ENCODE measurements at regions not wholly inside any gene's neighbourhood (a gene's known extent, or its start where the extent isn't known, plus 50 kb on each side); places are given as distances from the start of the nearest gene placed in this dataset.

- TF ChIP-seq SMAD4 (CRISPR knock-in tag; IDR thresholded peaks at IDR 0.05), result no peak
Measured at GRCh38 chr13:109671919-109672318, 114.5 kb downstream of the IRS2 start (continued).

- CTCF ChIA-PET, result no interaction called here
- H3K27me3 Mint-ChIP-seq (ENCODE audit: low read depth), result peaks cover 8% of the 10 kb centered on the region
- no peak overlapping the region for H3K27ac Mint-ChIP-seq
- H3K4me3 Mint-ChIP-seq, result no peak overlapping the region
- peaks cover 16% of the 10 kb centered on the region for H3K4me1 Mint-ChIP-seq
- peaks cover 5% of the 10 kb centered on the region; the same call in 1 of the 2 replicates for H3K9me3 Mint-ChIP-seq
- ATAC-seq (no peak), DNase-seq (ENCODE audit: low spot score) (no peak)
- POLR2A ChIA-PET, result no interaction called here
- H3K36me3 Mint-ChIP-seq, result no peaks in the 10 kb centered on the region
- TF ChIP-seq AR (CRISPR knock-in tag; IDR thresholded peaks at IDR 0.05) (no peak), RORB (CRISPR knock-in tag; IDR thresholded peaks at IDR 0.05) (no peak), GTF2I (CRISPR knock-in tag; conservative IDR thresholded peaks at IDR 0.05) (no peak), AFF4 (CRISPR knock-in tag; IDR thresholded peaks at IDR 0.05; ENCODE audit: borderline replicate concordance) (no peak), ETV6 (CRISPR knock-in tag; IDR thresholded peaks at IDR 0.05) (no peak), E2F5 (CRISPR knock-in tag; IDR thresholded peaks at IDR 0.05) (no peak), ZNF232 (CRISPR knock-in tag; IDR thresholded peaks at IDR 0.05) (no peak), E2F4 (CRISPR knock-in tag; IDR thresholded peaks at IDR 0.05; ENCODE audit: borderline replicate concordance, low read depth) (no peak), FOXK1 (CRISPR knock-in tag; IDR thresholded peaks at IDR 0.05) (no peak), ZNF121 (CRISPR knock-in tag; IDR thresholded peaks at IDR 0.05) (no peak), ZNF425 (CRISPR knock-in tag; conservative IDR thresholded peaks at IDR 0.05) (no peak), EMX1 (CRISPR knock-in tag; IDR thresholded peaks at IDR 0.05) (no peak), STAT6 (CRISPR knock-in tag; conservative IDR thresholded peaks at IDR 0.05; ENCODE audit: low read depth) (no peak), ZNF423 (CRISPR knock-in tag; IDR thresholded peaks at IDR 0.05) (no peak), MYBL2 (CRISPR knock-in tag; IDR thresholded peaks at IDR 0.05) (no peak), ZMAT4 (CRISPR knock-in tag; IDR thresholded peaks at IDR 0.05) (no peak), ZNF396 (CRISPR knock-in tag; IDR thresholded peaks at IDR 0.05; ENCODE audit: borderline replicate concordance) (no peak), HMGXB4 (CRISPR knock-in tag; IDR thresholded peaks at IDR 0.05) (no peak), SP1 (CRISPR knock-in tag; conservative IDR thresholded peaks at IDR 0.05) (no peak), GABPB1 (CRISPR knock-in tag; IDR thresholded peaks at IDR 0.05) (no peak)
Measured at GRCh38 chr13:109670776-109671175, 115.6 kb downstream of the IRS2 start.
